HEK293 (cell line): ENCODE measurements at regions not wholly inside any gene's neighbourhood (a gene's known extent, or its start where the extent isn't known, plus 50 kb on each side); places are given as distances from the start of the nearest gene placed in this dataset.
"Not testable (repeated sequence)": the region's sequence is repeated elsewhere in the genome, so short reads cannot be mapped to it uniquely, and the experiment has no call there.

Experiments used
- CTCF ChIA-PET: fragments of 350-600 bp; formaldehyde crosslinking; extraction: SDS; loops from one replicate; lab custom pipeline; 2021; ENCODE audit warnings: antibody characterized with exemption; lab: Yijun Ruan, JAX
- POLR2A ChIA-PET: fragments of 300-600 bp; formaldehyde crosslinking; extraction: SDS; loops from one replicate; lab custom pipeline; 2020; ENCODE audit warnings: antibody characterized with exemption, inconsistent platforms; lab: Yijun Ruan, JAX
- H3K27ac ChIP-seq: fragments of 200-500 bp; sonication (Bioruptor generic); 2 replicates; pipeline ENCODE4 v1.5.1; 2014; ENCODE audit warnings: low read depth, low read length, control low read depth, inconsistent platforms; ENCODE audit errors: extremely low read depth
- H3K36me3 ChIP-seq, 2 experiments: fragments of 200-500 bp in 1 of 2; sonication (Bioruptor generic) in 1 of 2; 1 replicate in 1 of 2; 2 replicates in 1 of 2; pipeline ENCODE4 v1.5.1; 2014 to 2017; ENCODE audit warnings: inconsistent platforms in 2 of 2, low read length in 2 of 2; ENCODE audit not compliant: control insufficient read depth in 2 of 2, insufficient read depth in 1 of 2
- H3K4me1 ChIP-seq: fragments of 200-500 bp; sonication (Bioruptor generic); 2 replicates; pipeline ENCODE4 v1.5.1; 2014; ENCODE audit warnings: mild to moderate bottlenecking, low read length, inconsistent platforms; ENCODE audit not compliant: control insufficient read depth, insufficient read depth
- H3K4me3 ChIP-seq: 2 replicates; pipeline ENCODE4 v1.5.1; 2011; ENCODE audit warnings: low read depth, mild to moderate bottlenecking, control low read depth, low read length, moderate library complexity
- H3K9me3 ChIP-seq: fragments of 200-500 bp; sonication (Bioruptor generic); 2 replicates; pipeline ENCODE4 v1.5.1; 2014; ENCODE audit warnings: low read depth, low read length, inconsistent platforms; ENCODE audit not compliant: control insufficient read depth, insufficient read depth
- ATF2 ChIP-seq: fragments of 450-650 bp; formaldehyde crosslinking; IDR thresholded peaks from 2 replicates; pipeline ENCODE4 v1.5.1; 2016; ENCODE audit warnings: missing biosample characterization, missing genetic modification characterization, low read depth
- GFI1B ChIP-seq: fragments of 450-650 bp; formaldehyde crosslinking; IDR thresholded peaks from 2 replicates; pipeline ENCODE4 v1.5.1; 2016; ENCODE audit warnings: missing biosample characterization, missing genetic modification characterization
- HOXC10 ChIP-seq: sonication (generic); formaldehyde crosslinking; IDR thresholded peaks from 2 replicates; pipeline ENCODE4 v1.8.1; 2023; ENCODE audit warnings: mild to moderate bottlenecking, missing genetic modification reagents
- INSM2 ChIP-seq: fragments of 450-650 bp; formaldehyde crosslinking; IDR thresholded peaks from 2 replicates; pipeline ENCODE4 v1.5.1; 2016; ENCODE audit warnings: missing biosample characterization, missing genetic modification characterization
- KLF8 ChIP-seq: fragments of 450-650 bp; formaldehyde crosslinking; IDR thresholded peaks from 2 replicates; pipeline ENCODE4 v1.5.1; 2016; ENCODE audit warnings: missing biosample characterization, missing genetic modification characterization
- YY1 ChIP-seq: fragments of 450-650 bp; formaldehyde crosslinking; IDR thresholded peaks from 2 replicates; pipeline ENCODE4 v1.5.1; 2018; ENCODE audit warnings: missing biosample characterization, missing genetic modification characterization
- ZBTB6 ChIP-seq: fragments of 450-650 bp; formaldehyde crosslinking; IDR thresholded peaks from 2 replicates; pipeline ENCODE4 v1.5.1; 2017; ENCODE audit warnings: missing biosample characterization, missing genetic modification characterization
- ZFHX2 ChIP-seq: fragments of 450-650 bp; formaldehyde crosslinking; conservative IDR thresholded peaks from 2 replicates; pipeline ENCODE4 v1.5.1; 2016; ENCODE audit warnings: missing biosample characterization, missing genetic modification characterization
- ZNF146 ChIP-seq: fragments of 450-650 bp; formaldehyde crosslinking; IDR thresholded peaks from 2 replicates; pipeline ENCODE4 v1.5.1; 2016; ENCODE audit warnings: missing biosample characterization, missing genetic modification characterization
- ZNF174 ChIP-seq: fragments of 450-650 bp; formaldehyde crosslinking; IDR thresholded peaks from 2 replicates; pipeline ENCODE4 v1.5.0; 2017; ENCODE audit warnings: missing biosample characterization, mild to moderate bottlenecking, missing genetic modification characterization
- ZNF18 ChIP-seq: fragments of 450-650 bp; formaldehyde crosslinking; IDR thresholded peaks from 2 replicates; pipeline ENCODE4 v1.5.1; 2016; ENCODE audit warnings: missing biosample characterization, missing genetic modification characterization
- ZNF214 ChIP-seq: fragments of 450-650 bp; formaldehyde crosslinking; IDR thresholded peaks from 2 replicates; pipeline ENCODE4 v1.5.1; 2017; ENCODE audit warnings: missing biosample characterization, mild to moderate bottlenecking, missing genetic modification characterization, borderline replicate concordance
- ZNF239 ChIP-seq: fragments of 450-650 bp; formaldehyde crosslinking; IDR thresholded peaks from 2 replicates; pipeline ENCODE4 v1.5.1; 2016; ENCODE audit warnings: missing biosample characterization, missing genetic modification characterization
- ZNF350 ChIP-seq: fragments of 450-650 bp; formaldehyde crosslinking; IDR thresholded peaks from 2 replicates; pipeline ENCODE4 v1.5.0; 2017; ENCODE audit warnings: missing biosample characterization, mild to moderate bottlenecking, missing genetic modification characterization
- ZNF561 ChIP-seq: fragments of 450-650 bp; IDR thresholded peaks from 2 replicates; pipeline ENCODE4 v1.5.1; 2018; ENCODE audit warnings: missing biosample characterization, missing genetic modification characterization, borderline replicate concordance
- ZNF571 ChIP-seq: fragments of 450-650 bp; formaldehyde crosslinking; IDR thresholded peaks from 2 replicates; pipeline ENCODE4 v1.5.0; 2017; ENCODE audit warnings: missing biosample characterization, missing genetic modification characterization
- ZNF707 ChIP-seq: fragments of 450-650 bp; formaldehyde crosslinking; IDR thresholded peaks from 2 replicates; pipeline ENCODE4 v1.5.1; 2016; ENCODE audit warnings: missing biosample characterization, missing genetic modification characterization
- ZNF791 ChIP-seq: fragments of 450-650 bp; formaldehyde crosslinking; IDR thresholded peaks from 2 replicates; pipeline ENCODE4 v1.5.1; 2016; ENCODE audit warnings: missing biosample characterization, missing genetic modification characterization
- ZNF792 ChIP-seq: fragments of 450-650 bp; formaldehyde crosslinking; IDR thresholded peaks from 2 replicates; pipeline ENCODE4 v1.5.1; 2016; ENCODE audit warnings: missing biosample characterization, missing genetic modification characterization

- TF ChIP-seq ZNF561 (tag by site-specific recombination) (no peak), ZNF707 (tag by site-specific recombination) (no peak), ZNF791 (tag by site-specific recombination) (no peak), INSM2 (tag by site-specific recombination) (no peak), ZNF350 (tag by site-specific recombination) (no peak), ZBTB6 (no peak), HOXC10 (CRISPR knock-in tag) (no peak), ZNF571 (no peak)
Observed at GRCh38 chrX:1060562-1060960, 151.9 kb downstream of the CRLF2 start (continued).

- ChIA-PET POLR2A (no interaction called here), CTCF (no interaction called here)
- H3K4me3 ChIP-seq = no peak overlapping the region
- H3K4me1 ChIP-seq = no peaks in the 10 kb centered on the region
- H3K27ac ChIP-seq = no peak overlapping the region
- no peaks in the 10 kb centered on the region for H3K36me3 ChIP-seq
- no peaks in the 10 kb centered on the region for H3K9me3 ChIP-seq
- 0 out of 2 replicates have a peak, but pooled peaks have one; percentile 39 for TF ChIP-seq KLF8
- no peak for TF ChIP-seq ZNF18 (tag by site-specific recombination)
- TF ChIP-seq ZNF174 (tag by site-specific recombination) = no peak
- no peak for TF ChIP-seq ZNF214 (tag by site-specific recombination)
- TF ChIP-seq YY1 (tag by site-specific recombination) = peak; percentile 86
- no peak for TF ChIP-seq ZNF561 (tag by site-specific recombination)
Observed at GRCh38 chrX:1059576-1060561, 152.6 kb downstream of the CRLF2 start.

- CTCF ChIA-PET, H3K4me1 ChIP-seq, H3K4me3 ChIP-seq, H3K27ac ChIP-seq, H3K9me3 ChIP-seq, H3K36me3 ChIP-seq, POLR2A ChIA-PET: not testable (repeated sequence)
- 0 out of 2 replicates have a peak, but pooled peaks have one; percentile 21 for TF ChIP-seq ZNF146
Observed at GRCh38 chrX:1053600-1053999, 158.8 kb downstream of the CRLF2 start.

- H3K9me3 ChIP-seq = peaks cover 8% of the 10 kb centered on the region
- POLR2A ChIA-PET = no interaction called here
- TF ChIP-seq ZNF239 (tag by site-specific recombination) (peak; percentile 58; the same call in 1 of the 2 replicates), ZNF146 (peak; percentile 33; the same call in 1 of the 2 replicates), ZFHX2 (no peak), ZNF792 (tag by site-specific recombination) (no peak), ATF2 (no peak), GFI1B (tag by site-specific recombination) (no peak)
- TF ChIP-seq, all 188 proteins: peak for 2
- H3K27ac ChIP-seq = no peak overlapping the region
- no peaks in the 10 kb centered on the region for H3K36me3 ChIP-seq
- H3K4me3 ChIP-seq = no peak overlapping the region
- CTCF ChIA-PET = no interaction called here
- no peaks in the 10 kb centered on the region for H3K4me1 ChIP-seq
Observed at GRCh38 chrX:1053072-1053471, 159.4 kb downstream of the CRLF2 start.
